Spinal cord (tissue), 9 donors: ENCODE measurements at regions not wholly inside any gene's neighbourhood (a gene's known extent, or its start where the extent isn't known, plus 50 kb on each side); places are given as distances from the start of the nearest gene placed in this dataset.

Source experiments
- DNase-seq, 6 donors: peaks; one replicate each; pipeline versions ENCODE4 v3.0.0 to v3.0.0-alpha.2; 2013 to 2015; ENCODE audit warnings: low spot score in 6 of 6, low read depth in 4 of 6
- H3K27ac ChIP-seq: one replicate; pipeline ENCODE4 v1.5.1; 2013; ENCODE audit warnings: low read depth, low read length, control low read depth
- H3K27me3 ChIP-seq: one replicate; pipeline ENCODE4 v1.6.1; 2013; ENCODE audit warnings: low read length; ENCODE audit not compliant: control insufficient read depth, insufficient read depth
- H3K36me3 ChIP-seq: one replicate; pipeline ENCODE4 v1.6.1; 2013; ENCODE audit warnings: low read length; ENCODE audit not compliant: control insufficient read depth, insufficient read depth
- H3K4me1 ChIP-seq: one replicate; pipeline ENCODE4 v1.6.1; 2013; ENCODE audit warnings: low read length; ENCODE audit not compliant: control insufficient read depth, insufficient read depth
- H3K4me3 ChIP-seq: one replicate; pipeline ENCODE4 v1.5.1; 2013; ENCODE audit warnings: low read depth, low read length, control low read depth
- H3K9me3 ChIP-seq: one replicate; pipeline ENCODE4 v1.6.1; 2013; ENCODE audit warnings: low read length; ENCODE audit not compliant: control insufficient read depth, insufficient read depth
- WGBS: methylation state at CpG from one replicate; pipeline ENCODE4 v1.1.5; 2013; ENCODE audit warnings: missing lambda C conversion rate; ENCODE audit not compliant: insufficient coverage; 5-methylcytosine and 5-hydroxymethylcytosine counted together
- donor health status: healthy.

- Histone ChIP-seq H3K4me1 (no peaks in the 10 kb centered on the region), H3K9me3 (peaks cover 2% of the 10 kb centered on the region), H3K36me3 (no peaks in the 10 kb centered on the region), H3K27ac (no peak overlapping the region), H3K27me3 (no peaks in the 10 kb centered on the region), H3K4me3 (no peak overlapping the region)
- DNase-seq: no peak
- no CpG with 5 or more reads among the region's 1 CpG for WGBS
Observed at GRCh38 chr4:126468144-126468543, 1153.4 kb downstream of the FAT4 start.

GRCh38 chr4:126470862-126471261, 1156.1 kb downstream of the FAT4 start:
- Histone ChIP-seq H3K27me3 (no peaks in the 10 kb centered on the region), H3K4me1 (no peaks in the 10 kb centered on the region), H3K9me3 (peaks cover 6% of the 10 kb centered on the region), H3K4me3 (no peak overlapping the region), H3K27ac (no peak overlapping the region), H3K36me3 (no peaks in the 10 kb centered on the region)
- DNase-seq: no peak
- 71% methylated on average over 2 of the region's 3 CpGs for WGBS

DNA sequence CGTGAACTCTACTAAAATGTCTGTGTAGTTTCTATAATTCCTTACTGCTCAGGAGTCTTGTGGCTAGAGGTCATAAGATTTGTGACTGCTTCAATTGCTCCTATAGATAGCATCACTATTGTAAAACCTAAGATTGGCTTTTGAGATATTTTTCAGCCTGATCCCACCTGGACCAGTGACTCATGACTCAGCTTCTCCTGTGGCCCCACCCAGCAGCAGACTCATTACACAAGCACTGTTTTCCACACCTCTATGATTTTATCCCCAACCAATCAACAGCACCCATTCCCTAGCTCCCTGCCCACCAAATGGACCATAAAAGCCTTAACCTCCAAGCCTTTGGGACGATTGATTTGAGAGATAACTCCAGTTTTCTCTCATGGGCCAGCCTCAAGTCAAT, 1157.0 kb upstream of the INTU start:
- H3K4me1 ChIP-seq: no peaks in the 10 kb centered on the region
- no peak overlapping the region for H3K27ac ChIP-seq
- peaks cover 4% of the 10 kb centered on the region for H3K9me3 ChIP-seq
- DNase-seq: no peak
- no peaks in the 10 kb centered on the region for H3K36me3 ChIP-seq
- H3K27me3 ChIP-seq: no peaks in the 10 kb centered on the region
- WGBS: no CpG with 5 or more reads among the region's 2 CpGs
- H3K4me3 ChIP-seq: no peak overlapping the region

DNA sequence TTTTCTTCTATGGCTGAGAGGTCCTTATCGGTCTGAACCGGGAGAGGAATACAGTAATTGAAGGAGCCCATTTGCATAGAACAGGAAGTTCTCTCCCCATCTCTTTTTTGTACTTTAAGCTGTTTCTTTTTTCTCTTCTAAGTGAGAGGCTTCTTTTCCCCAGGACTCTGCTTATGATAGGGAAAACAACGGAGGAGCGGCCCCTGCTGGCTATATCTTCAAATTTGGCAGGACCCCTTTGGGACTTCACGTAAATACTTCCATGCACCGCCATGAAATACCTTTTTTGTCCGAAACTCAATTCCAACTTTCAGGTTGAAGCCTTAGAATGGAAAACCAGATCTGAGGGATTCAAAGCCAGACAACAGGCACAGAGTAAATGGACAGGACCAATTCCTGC, 1153.0 kb upstream of the INTU start:
- H3K36me3 ChIP-seq: no peaks in the 10 kb centered on the region
- peaks cover 4% of the 10 kb centered on the region for H3K9me3 ChIP-seq
- no peak overlapping the region for H3K27ac ChIP-seq
- WGBS: 96% methylated on average over 5 of the region's 7 CpGs
- no peaks in the 10 kb centered on the region for H3K27me3 ChIP-seq
- no peak for DNase-seq
- H3K4me1 ChIP-seq: no peaks in the 10 kb centered on the region
- no peak overlapping the region for H3K4me3 ChIP-seq

DNA sequence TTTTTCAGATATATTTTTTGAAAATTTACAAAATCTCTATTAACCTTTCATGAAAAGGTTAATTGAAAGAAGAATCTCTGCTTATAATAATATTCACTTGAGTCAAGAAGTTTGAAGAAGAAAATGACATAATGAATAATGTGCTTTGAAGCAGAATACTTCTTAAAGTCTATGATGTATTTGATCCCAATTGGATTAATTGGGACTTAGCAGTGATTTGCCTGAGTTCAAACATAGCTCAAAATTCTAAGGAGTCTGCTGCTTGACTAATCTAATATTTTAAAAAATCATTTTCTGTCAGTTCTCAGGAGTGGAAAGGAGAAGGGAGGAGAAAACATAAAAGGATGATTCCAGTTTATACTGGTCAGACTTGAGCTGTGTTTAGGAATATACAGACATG, 1150.4 kb upstream of the INTU start:
- DNase-seq: no peak

GRCh38 chr4:126486377-126486776, 1146.4 kb upstream of the INTU start:
- no peak overlapping the region for H3K4me3 ChIP-seq
- no peaks in the 10 kb centered on the region for H3K36me3 ChIP-seq
- no peaks in the 10 kb centered on the region for H3K27me3 ChIP-seq
- no peaks in the 10 kb centered on the region for H3K9me3 ChIP-seq
- H3K27ac ChIP-seq: no peak overlapping the region
- H3K4me1 ChIP-seq: no peaks in the 10 kb centered on the region
- no CpG with 5 or more reads among the region's 1 CpG for WGBS
- no peak for DNase-seq

More for the DNA sequence above, 1150.4 kb upstream of the INTU start:
- Histone ChIP-seq H3K4me1 (no peaks in the 10 kb centered on the region), H3K27me3 (no peaks in the 10 kb centered on the region), H3K27ac (no peak overlapping the region), H3K4me3 (no peak overlapping the region), H3K36me3 (no peaks in the 10 kb centered on the region), H3K9me3 (no peaks in the 10 kb centered on the region)

DNA sequence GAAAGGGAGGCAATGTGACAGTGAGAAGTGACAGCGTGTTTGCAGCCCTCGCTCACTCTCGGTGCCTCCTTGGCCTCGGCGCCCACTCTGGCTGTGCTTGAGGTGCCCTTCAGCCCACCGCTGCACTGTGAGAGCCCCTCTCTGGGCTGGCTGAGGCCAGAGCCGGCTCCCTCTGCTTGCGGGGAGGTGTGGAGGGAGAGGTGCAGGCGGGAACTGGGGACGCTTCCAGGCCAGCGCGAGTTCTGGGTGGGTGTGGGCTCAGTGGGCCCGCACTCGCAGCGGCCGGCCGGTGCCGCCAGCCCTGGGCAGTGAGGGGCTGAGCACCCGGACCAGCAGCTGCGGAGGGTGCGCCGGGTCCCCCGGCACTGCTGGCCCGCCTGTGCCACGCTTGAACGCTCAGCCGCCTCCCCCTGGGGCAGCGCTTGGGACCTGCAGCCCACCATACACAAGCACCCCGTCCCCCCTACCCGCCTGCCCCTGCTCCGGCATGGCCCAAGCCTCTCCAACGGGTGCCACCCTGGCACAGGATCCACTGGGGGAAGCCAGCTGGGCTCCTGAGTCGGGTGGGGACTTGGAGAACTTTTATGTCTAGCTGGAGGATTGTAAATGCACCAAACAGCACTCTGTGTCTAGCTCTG, 1142.8 kb upstream of the INTU start:
- no peak for DNase-seq
- 96% methylated on average over 33 of the region's 33 CpGs for WGBS
- H3K27ac ChIP-seq: no peak overlapping the region
- no peaks in the 10 kb centered on the region for H3K9me3 ChIP-seq
- no peaks in the 10 kb centered on the region for H3K4me1 ChIP-seq
- H3K36me3 ChIP-seq: no peaks in the 10 kb centered on the region
- H3K4me3 ChIP-seq: no peak overlapping the region
- no peaks in the 10 kb centered on the region for H3K27me3 ChIP-seq

GRCh38 chr4:126495163-126495752, 1137.5 kb upstream of the INTU start:
- H3K27me3 ChIP-seq: no peaks in the 10 kb centered on the region
- no peak overlapping the region for H3K4me3 ChIP-seq
- no peak for DNase-seq
- 100% methylated on average over 1 of the region's 1 CpG for WGBS
- no peaks in the 10 kb centered on the region for H3K4me1 ChIP-seq
- no peak overlapping the region for H3K27ac ChIP-seq
- no peaks in the 10 kb centered on the region for H3K9me3 ChIP-seq
- H3K36me3 ChIP-seq: no peaks in the 10 kb centered on the region

DNA sequence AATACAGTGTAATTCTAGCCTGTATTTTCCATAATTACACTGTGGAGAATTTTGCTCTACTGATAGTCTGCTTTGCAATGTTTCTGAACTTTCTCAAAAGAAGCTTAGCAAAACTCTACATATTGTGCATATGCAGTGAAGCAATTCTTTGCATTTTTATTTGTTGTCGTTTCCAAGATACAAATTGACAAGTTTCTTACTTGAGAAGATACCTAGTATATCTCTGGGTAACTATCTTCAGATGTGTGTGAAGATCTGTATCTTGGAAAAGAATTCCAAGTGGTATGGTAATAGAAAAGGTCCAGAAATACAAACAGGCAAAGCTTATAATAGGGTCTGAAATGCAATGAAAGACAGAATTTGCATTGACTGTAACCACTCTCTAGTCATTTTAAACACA, 1119.8 kb upstream of the INTU start:
- Histone ChIP-seq H3K36me3 (no peaks in the 10 kb centered on the region), H3K27ac (no peak overlapping the region), H3K4me3 (no peak overlapping the region), H3K9me3 (no peaks in the 10 kb centered on the region), H3K4me1 (no peaks in the 10 kb centered on the region), H3K27me3 (no peaks in the 10 kb centered on the region)
- DNase-seq: no peak
- no CpG with 5 or more reads among the region's 1 CpG for WGBS

- H3K9me3 ChIP-seq: no peaks in the 10 kb centered on the region
- no peak for DNase-seq
- H3K4me3 ChIP-seq: no peak overlapping the region
Observed at GRCh38 chr4:126513596-126513995, 1119.2 kb upstream of the INTU start.

More at GRCh38 chr4:126513596-126513995, 1119.2 kb upstream of the INTU start:
- Histone ChIP-seq H3K4me1 (no peaks in the 10 kb centered on the region), H3K36me3 (no peaks in the 10 kb centered on the region), H3K27ac (no peak overlapping the region), H3K27me3 (no peaks in the 10 kb centered on the region)
